ENCODE measurements at regions not wholly inside any gene's neighbourhood (a gene's known extent, or its start where the extent isn't known, plus 50 kb on each side); places are given as distances from the start of the nearest gene placed in this dataset.
"Not testable (repeated sequence)": the region's sequence is repeated elsewhere in the genome, so short reads cannot be mapped to it uniquely, and the experiment has no call there.

- no peak for DNase-seq (ENCODE audit: low read depth)
These were observed 195.7 kb upstream of the CCNH start for GRCh38 chr5:87608385-87608784.

GRCh38 chr5:87605663-87606062, 192.9 kb upstream of the CCNH start:
- DNase-seq (ENCODE audit: low read depth), result no peak

DNA sequence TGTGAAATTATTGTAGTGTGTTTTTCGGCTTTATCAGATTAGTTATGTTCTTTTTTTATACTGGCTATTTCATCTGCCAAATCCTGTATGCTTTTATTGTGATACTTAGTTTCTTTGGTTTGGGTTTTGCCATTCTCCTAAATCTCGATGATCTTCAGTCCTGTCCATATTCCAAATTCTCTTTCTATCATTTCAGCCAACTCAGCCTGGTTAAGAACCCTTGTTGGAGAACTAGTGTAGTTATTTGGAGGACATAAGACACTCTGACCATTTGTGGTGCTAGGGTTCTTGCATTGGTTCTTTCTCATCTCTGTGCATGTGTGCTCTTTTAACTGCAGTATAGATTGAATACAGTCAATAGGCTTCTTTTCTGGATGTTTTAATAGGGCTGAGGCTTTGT, 187.0 kb upstream of the CCNH start:
- no peak for DNase-seq (ENCODE audit: low read depth)

DNA sequence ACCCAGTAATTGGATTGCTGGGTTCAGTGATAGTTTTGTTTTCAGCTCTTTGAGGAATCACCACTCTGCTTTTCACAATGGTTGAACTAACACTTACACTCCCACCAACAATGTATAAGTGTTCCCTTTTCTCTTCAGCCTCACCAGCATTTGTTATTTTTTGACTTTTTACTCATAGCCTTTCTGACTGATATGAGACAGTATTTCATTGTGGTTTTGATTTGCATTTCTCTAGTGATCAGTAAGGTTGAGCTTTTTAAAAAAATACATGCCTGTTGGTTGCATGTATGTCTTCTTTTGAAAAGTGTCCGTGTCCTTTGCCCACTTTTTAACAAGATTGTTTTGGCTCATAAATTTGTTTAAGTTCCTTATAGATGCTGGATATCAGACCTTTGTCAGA, 185.7 kb upstream of the CCNH start:
- DNase-seq (ENCODE audit: low read depth), result no peak

GRCh38 chr5:87594566-87594965, 181.8 kb upstream of the CCNH start:
- no peak for DNase-seq (ENCODE audit: low read depth)

GRCh38 chr5:87589587-87589986, 176.9 kb upstream of the CCNH start:
- no peak for DNase-seq (ENCODE audit: low read depth)

DNA sequence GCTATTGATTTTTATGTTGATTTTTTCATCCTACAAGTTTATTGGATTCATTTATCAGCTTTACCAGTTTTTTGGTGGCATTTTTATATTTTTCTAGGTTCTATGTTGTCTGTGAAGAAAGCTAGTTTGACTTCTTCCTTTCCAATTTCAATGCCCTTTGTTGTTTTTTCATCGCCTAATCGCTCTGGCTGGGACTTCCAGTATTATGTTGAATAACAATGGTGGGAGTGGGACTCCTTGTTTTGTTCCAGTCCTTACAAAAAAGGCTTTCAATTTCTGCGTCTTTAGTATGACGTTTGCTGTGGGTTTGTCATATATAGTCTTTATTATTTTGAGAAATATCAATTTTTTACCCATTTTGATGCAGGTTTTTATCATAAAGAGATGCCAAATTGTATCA, 175.6 kb upstream of the CCNH start:
- no peak for DNase-seq (ENCODE audit: low read depth)

- not testable (repeated sequence) for DNase-seq (ENCODE audit: low read depth)
These were observed 171.0 kb upstream of the CCNH start for GRCh38 chr5:87583704-87584103.

DNA sequence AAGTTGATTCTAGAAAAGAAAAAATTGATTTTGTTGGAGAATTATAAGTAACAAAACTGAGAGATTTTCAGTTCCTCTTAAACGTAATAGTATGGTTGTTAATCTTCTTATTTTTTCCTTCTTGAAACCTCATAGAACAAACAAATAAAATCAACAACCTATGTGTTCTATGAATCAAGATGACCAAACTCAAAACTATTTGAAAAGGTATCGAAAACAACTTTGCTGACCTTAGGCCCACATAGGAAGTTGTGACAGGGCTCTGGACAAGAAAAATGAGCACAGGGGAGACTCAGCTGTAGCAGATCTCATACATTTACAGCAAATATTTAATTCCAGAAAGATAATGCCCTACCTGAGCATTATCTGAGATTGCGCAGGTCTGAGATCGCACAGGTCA, 169.4 kb upstream of the CCNH start:
- DNase-seq (ENCODE audit: low read depth), result no peak

DNA sequence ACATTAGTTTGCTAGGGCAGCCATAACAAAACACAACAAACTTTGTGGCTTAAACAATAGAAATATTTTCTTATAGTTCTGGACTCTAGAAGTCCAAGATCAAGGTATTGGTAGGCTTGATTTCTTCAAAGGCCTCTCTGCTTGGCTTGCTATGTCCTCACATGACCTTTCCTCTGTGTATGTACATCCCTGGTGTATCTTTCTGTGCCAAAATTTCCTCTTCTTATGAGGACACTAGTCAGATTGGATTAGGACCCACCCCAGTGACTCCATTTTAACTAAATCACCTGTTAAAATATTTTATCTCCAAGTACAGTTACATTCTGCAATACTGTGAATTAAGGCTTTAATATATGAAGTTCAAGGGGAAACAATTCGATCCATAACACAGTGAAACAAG, 168.9 kb upstream of the CCNH start:
- no peak for DNase-seq (ENCODE audit: low read depth)

- no peak for DNase-seq (ENCODE audit: low read depth)
These were observed 166.9 kb upstream of the CCNH start for GRCh38 chr5:87579678-87580077.

DNA sequence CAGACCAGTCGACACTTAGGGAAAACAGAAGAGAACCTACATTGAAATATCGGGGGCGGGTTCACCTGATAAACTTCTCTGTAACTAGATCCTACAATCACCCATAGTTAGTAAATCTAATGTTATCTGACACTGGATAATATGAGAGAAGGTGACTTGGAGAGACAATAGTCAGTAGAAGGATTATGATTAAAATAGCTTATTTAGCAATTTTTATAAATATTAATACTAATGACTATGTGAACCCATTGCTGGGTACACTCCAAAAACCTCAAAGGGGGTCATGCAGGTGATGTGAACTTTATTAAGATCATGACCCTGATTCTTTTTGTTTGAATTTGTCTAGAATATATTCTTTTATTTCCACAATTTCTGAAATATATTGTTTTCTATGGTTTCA, 164.1 kb upstream of the CCNH start:
- no peak for DNase-seq (ENCODE audit: low read depth)

DNA sequence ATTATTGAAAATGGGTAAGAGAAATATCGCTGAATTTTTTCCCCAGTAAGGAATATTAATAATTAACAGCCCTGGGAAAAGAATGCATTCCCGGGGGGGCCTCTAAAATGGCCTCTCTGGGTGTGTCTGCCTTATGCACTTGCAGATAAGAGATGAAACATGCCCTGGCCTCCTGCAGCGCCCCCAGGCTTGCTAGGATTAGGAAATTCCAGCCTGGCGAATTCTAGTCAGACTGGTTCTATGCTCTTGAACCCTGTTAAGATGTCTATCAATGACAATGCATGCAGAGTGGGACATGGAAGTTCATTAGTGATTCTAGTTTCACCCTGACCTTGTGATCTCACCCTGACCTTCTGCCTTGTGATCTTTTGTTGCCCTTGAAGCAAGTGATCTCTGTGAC, 163.6 kb upstream of the CCNH start:
- DNase-seq (ENCODE audit: low read depth), result not testable (repeated sequence)

- DNase-seq (ENCODE audit: low read depth), result no peak
These were observed 161.4 kb upstream of the CCNH start for GRCh38 chr5:87574106-87574505.

- no peak for DNase-seq (ENCODE audit: low read depth)
These were observed 159.9 kb upstream of the CCNH start for GRCh38 chr5:87572611-87573010.

DNA sequence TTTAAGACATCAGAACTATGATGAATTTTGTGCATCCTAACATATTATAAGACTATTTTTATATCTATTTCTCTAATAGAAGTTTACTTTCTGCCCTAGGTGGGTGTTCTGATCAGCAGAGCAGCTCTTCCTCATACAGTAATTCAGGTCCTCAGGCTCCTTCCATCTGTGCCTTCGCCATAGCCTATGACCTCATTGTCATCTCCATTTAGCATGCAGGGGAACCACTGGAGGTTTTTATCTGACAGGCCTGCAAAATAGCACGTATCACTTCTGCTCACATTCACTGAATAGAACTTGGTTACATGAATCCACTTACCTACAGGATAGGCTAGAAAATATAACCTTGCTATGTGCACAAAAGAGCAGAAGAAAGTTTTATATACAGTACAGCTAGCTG, 159.4 kb upstream of the CCNH start:
- no peak for DNase-seq (ENCODE audit: low read depth)

- DNase-seq (ENCODE audit: low read depth), result no peak
These were observed 157.6 kb upstream of the CCNH start for GRCh38 chr5:87570366-87570765.

DNA sequence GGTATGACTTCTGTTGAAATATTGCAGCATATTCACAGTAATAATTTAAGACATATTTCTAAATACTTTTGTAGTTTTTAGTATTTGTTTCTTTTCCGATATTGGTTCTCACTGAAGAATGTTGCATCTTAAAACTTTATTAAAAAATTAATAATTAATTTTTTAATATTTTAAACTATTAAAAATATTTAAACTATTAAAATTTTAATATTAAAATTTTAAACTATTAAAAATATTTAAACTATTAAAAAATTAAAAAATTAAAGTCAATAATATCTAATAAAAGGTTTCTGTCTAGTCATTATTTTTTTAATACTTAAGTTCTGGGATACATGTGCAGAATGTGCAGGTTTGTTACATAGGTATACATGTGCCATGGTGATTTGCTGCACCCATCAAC, 149.3 kb upstream of the CCNH start:
- no peak for DNase-seq (ENCODE audit: low read depth)

DNA sequence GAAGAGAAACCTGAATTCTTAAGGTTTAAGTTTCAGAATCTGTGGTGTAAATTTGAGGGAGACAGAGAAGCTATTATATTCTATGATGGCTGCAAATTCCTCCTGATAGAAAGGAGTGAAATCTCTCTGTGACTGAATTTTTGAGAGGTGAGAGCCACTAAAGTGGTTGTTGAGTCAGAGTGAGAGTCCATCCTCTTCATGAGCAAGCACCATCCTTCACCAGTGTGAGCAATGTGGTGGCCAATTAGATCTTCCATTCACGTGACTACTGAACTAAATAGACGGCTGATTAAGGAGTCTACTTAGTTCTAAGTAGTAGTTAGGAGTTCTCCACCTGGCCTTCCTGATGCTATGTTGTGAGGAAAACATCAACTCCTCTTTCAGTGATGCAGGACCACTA, 147.8 kb upstream of the CCNH start:
- no peak for DNase-seq (ENCODE audit: low read depth)

- DNase-seq (ENCODE audit: low read depth), result no peak
These were observed 139.2 kb upstream of the CCNH start for GRCh38 chr5:87551911-87552310.

GRCh38 chr5:87541676-87542075, 128.9 kb upstream of the CCNH start:
- DNase-seq (ENCODE audit: low read depth), result no peak

DNA sequence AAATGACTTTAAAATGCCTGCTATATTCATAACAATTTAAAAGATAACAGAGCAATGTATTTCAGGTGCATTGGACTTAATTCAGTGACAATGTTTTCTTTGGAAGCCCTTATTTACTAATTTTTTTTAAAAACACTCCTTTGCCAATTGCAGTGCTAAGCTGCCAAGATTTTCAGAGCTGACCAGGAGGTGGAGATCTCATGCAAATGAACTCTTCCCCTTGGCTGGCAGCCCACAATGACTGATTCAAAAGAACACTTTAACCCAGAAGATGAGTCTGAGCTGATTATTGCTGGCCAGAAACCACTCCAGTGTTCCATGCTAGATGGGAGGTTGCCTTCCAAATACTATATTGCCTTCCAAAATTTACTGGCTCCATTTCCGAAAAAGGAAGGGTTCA, 128.3 kb upstream of the CCNH start:
- peak; percentile 12 for DNase-seq (ENCODE audit: low read depth)

DNA sequence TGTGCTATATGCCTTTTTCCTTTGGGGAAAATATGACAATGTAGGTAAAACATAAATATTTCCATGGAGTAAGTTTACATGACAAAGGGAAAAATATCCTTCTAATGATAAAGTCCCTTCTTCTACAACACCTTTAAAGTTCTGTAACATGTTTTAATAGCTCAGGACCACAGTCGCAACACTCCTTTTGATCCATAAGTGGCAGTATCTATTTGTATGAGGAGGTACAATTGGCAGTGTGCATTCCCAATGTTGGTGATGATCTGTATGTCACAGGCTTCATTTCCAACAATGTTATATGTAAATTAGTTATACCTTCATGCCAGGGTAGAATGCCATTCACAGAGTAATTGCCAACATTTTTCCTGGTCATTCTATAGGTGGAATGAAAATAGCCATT, 127.1 kb upstream of the CCNH start:
- DNase-seq (ENCODE audit: low read depth), result no peak

DNA sequence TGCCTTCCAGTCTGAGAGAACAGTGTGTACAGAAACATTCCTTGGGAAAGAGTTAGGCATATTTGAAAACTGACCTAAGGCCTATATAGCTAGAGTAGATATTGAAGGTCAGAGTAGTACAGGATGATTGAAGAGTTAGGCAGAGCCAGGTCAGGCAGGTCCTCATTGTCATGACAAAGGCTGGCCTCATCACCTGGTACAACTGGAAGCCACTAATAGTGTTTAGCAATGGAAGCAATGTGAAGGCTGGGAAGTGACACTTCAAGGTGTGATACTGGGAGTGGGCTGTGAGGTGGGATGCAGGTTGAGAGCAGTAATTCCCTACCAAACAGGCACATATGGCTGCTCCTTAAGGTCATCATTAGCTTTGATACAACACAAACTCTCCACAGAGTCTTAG, 123.6 kb upstream of the CCNH start:
- no peak for DNase-seq (ENCODE audit: low read depth)

DNA sequence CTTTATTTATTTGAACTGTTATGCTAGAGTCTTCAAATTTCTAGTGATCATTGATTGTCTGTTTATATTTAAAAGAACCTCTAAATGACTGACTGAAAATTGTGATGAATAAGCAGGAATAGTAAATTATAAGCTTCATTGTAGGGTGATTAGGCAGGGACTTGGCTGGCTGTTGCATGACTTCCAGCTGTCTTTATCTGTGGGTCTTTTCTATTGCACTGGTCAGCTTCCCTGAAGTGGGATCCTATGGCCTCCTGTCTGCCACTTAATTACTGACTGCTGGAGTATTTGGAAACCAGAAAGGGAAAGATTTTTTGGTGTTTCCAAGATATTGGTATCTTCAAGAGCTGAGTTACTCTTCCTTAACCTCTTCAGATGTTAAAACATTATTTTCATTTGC, 123.0 kb upstream of the CCNH start:
- DNase-seq (ENCODE audit: low read depth), result no peak
